ENCODE measurements at regions not wholly inside any gene's neighbourhood (a gene's known extent, or its start where the extent isn't known, plus 50 kb on each side); places are given as distances from the start of the nearest gene placed in this dataset.
"Not testable (repeated sequence)": the region's sequence is repeated elsewhere in the genome, so short reads cannot be mapped to it uniquely, and the experiment has no call there.

GRCh38 chr1:193890935-193891334, 704.5 kb upstream of the B3GALT2 start:
- H3K9me3 Mint-ChIP-seq = peaks cover 5% of the 10 kb centered on the region in 2 donors
- peaks cover 5 to 7% of the 10 kb centered on the region in 2 donors for H3K36me3 Mint-ChIP-seq
- DNase-seq (ENCODE audit: low spot score in 2 of 2) (no peak), ATAC-seq (no peak)
- no peak overlapping the region for H3K27ac Mint-ChIP-seq

GRCh38 chr1:193884848-193885558, 698.6 kb upstream of the B3GALT2 start:
- Mint-ChIP-seq H3K27ac (no peak overlapping the region), H3K9me3 (peaks cover 5% of the 10 kb centered on the region in 2 donors), H3K36me3 (peaks cover 5 to 7% of the 10 kb centered on the region in 2 donors)
- ATAC-seq (no peak), DNase-seq (ENCODE audit: low spot score in 2 of 2) (no peak)

DNA sequence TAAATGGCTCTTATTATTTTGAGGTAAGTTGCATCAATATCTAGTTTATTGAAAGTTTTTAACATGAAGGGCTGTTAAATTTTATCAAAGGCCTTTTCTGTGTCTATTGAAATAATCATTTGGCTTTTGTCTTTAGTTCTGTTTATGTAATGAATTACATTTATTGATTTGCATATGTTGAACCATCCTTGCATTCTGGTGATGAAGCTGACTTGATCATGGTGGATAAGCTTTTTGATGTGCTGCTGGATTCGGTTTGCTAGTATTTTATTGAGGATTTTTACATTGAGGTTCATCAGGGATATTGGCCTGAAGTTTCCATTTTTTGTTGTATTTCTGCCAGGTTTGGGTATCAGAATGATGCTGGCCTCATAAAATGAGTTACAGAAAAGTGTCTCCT, 691.5 kb upstream of the B3GALT2 start:
- peaks cover 25 to 38% of the 10 kb centered on the region in 2 donors for H3K36me3 Mint-ChIP-seq
- peaks cover 10 to 19% of the 10 kb centered on the region in 2 donors for H3K9me3 Mint-ChIP-seq
- not testable (repeated sequence) for ATAC-seq; DNase-seq (ENCODE audit: low spot score in 2 of 2); H3K27ac Mint-ChIP-seq

- H3K27ac Mint-ChIP-seq = no peak overlapping the region
- H3K36me3 Mint-ChIP-seq = peaks cover 6 to 16% of the 10 kb centered on the region in 2 donors
- peaks cover 5 to 6% of the 10 kb centered on the region in 2 donors for H3K9me3 Mint-ChIP-seq
- DNase-seq (ENCODE audit: low spot score in 2 of 2) (no peak), ATAC-seq (no peak)
Measured at GRCh38 chr1:193868425-193868824, 682.0 kb upstream of the B3GALT2 start.

- no peak for DNase-seq (ENCODE audit: low spot score in 2 of 2)
- Mint-ChIP-seq H3K9me3 (no peaks in the 10 kb centered on the region), H3K36me3 (peaks cover 0 to 6% of the 10 kb centered on the region in 2 donors), H3K27ac (no peak overlapping the region)
- no peak for ATAC-seq
Measured at GRCh38 chr1:193856261-193856660, 669.8 kb upstream of the B3GALT2 start.

GRCh38 chr1:193850745-193851144, 664.3 kb upstream of the B3GALT2 start:
- ATAC-seq (no peak), DNase-seq (ENCODE audit: low spot score in 2 of 2) (no peak)
- no peaks in the 10 kb centered on the region for H3K9me3 Mint-ChIP-seq
- peaks cover 0 to 6% of the 10 kb centered on the region in 2 donors for H3K36me3 Mint-ChIP-seq
- no peak overlapping the region for H3K27ac Mint-ChIP-seq

DNA sequence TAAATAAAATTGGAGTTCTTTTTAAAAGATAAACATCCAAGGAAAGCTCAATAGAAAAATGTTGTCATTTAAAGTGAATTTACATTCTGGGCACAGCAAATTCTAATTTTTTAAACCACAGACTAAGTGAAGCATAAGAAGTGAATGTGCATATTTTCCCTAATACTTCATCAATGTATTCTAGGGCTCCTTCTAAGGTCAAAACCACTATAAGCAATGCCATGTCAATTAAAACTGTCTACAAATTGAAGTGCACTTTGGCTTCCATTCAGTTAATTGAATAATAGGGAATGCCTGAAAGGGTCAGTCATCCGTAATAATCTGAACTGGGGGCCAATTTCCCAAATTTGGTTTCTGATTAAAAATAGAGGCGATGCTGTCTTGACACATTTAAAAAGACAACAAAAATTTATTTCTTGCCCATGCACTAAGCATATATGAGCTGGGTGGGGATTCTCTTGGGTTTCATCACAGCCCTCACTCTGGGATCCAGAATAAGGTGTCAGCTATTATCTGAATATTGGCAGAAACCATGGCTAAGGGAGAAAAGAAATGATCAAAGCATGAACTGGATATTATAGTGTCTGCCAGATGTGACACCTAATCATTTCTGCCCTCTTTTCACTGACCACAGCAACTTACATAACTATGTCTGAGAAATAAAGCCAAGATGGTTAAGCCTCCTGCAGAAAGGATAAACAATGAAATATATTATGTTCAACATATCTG, 660.6 kb upstream of the B3GALT2 start:
- Mint-ChIP-seq H3K9me3 (peaks cover 0 to 5% of the 10 kb centered on the region in 2 donors), H3K27ac (no peak overlapping the region), H3K36me3 (no peaks in the 10 kb centered on the region)
- DNase-seq (ENCODE audit: low spot score in 2 of 2) (no peak), ATAC-seq (no peak)

DNA sequence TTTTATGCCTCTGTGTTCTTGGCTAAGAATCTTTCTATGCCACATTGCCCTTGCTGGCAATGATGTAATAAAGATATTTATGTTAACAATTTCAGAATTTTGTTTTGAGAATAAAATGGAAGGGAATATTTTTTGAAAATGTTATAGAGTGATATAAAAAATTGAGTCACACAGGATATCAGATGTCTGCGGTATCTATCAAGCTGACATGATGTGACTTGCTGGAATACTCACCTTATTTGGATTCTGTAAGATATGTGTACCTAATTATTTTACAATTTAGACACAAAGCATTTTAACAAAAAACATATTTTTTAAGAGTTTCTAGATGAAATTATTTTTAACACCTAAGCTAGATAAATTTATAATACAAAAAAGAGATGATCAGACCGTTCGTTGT, 660.0 kb upstream of the B3GALT2 start:
- Mint-ChIP-seq H3K9me3 (peaks cover 0 to 5% of the 10 kb centered on the region in 2 donors), H3K36me3 (no peaks in the 10 kb centered on the region), H3K27ac (no peak overlapping the region)
- DNase-seq (ENCODE audit: low spot score in 2 of 2) (no peak), ATAC-seq (no peak)

- peaks cover 0 to 5% of the 10 kb centered on the region in 2 donors for H3K9me3 Mint-ChIP-seq
- DNase-seq (ENCODE audit: low spot score in 2 of 2) = no peak
Measured at GRCh38 chr1:193841857-193842256, 655.4 kb upstream of the B3GALT2 start.

DNA sequence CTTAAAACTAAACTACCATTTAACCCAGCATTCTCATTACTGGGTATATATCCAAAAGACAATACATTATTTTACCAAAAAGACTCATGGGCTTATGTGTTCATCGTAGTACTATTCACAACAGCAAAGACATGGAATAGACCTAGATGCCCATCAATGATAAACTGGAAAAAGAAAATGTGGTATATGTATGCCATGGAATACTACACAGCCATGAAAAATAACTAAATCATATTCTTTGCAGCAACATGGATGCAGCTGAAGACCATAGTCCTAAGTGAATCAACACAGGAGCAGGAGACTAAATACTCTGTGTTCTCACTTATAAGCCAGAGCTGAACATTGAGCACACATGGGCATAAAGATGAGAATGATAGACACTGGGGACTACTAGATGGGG, 645.1 kb upstream of the B3GALT2 start:
- Mint-ChIP-seq H3K27ac (no peak overlapping the region), H3K36me3 (peaks cover 6 to 19% of the 10 kb centered on the region in 2 donors), H3K9me3 (peaks cover 15 to 20% of the 10 kb centered on the region in 2 donors)
- ATAC-seq (no peak), DNase-seq (ENCODE audit: low spot score in 2 of 2) (no peak)

More at GRCh38 chr1:193841857-193842256, 655.4 kb upstream of the B3GALT2 start:
- Mint-ChIP-seq H3K36me3 (no peaks in the 10 kb centered on the region), H3K27ac (no peak overlapping the region)
- no peak for ATAC-seq

DNA sequence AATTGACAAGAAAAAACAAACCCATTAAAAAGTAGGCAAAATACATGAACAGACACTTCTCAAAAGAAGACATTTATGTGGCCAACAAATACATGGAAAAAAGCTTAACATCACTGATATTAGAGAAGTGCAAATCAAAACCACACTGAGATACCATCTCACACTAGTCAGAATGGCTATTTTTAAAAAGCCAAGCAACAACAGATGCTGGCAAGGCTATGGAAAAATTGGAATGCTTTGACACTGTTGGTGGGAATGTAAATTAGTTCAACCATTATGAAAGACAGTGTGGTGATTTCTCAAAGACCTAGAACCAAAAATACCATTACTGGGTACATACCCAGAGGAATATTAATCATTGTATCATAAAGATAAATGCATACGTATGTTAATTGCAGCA, 641.1 kb upstream of the B3GALT2 start:
- peaks cover 0 to 16% of the 10 kb centered on the region in 2 donors for H3K36me3 Mint-ChIP-seq
- H3K9me3 Mint-ChIP-seq = peaks cover 15 to 18% of the 10 kb centered on the region in 2 donors
- ATAC-seq = no peak
- no peak overlapping the region for H3K27ac Mint-ChIP-seq
- DNase-seq (ENCODE audit: low spot score in 2 of 2) = no peak

DNA sequence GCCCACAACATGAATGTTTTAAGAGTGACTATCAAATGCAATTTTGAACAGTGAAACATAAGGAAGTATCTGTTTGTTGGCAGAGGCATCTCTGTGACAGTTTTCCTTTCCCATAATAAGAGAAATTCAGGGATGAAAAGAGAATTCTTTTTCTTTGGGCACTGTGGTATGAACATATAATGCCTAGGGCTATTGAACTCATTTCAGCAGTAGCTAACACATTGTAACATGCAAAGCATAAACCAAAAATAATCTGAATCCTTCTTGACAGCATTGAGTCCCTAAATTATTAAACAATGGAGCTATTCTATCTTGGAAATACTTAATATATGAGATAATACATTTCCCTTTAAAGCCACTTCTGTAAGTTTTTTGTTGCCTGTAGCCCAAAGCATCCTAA, 633.0 kb upstream of the B3GALT2 start:
- Mint-ChIP-seq H3K27ac (no peak overlapping the region), H3K9me3 (peaks cover 13 to 22% of the 10 kb centered on the region in 2 donors), H3K36me3 (peaks cover 0 to 10% of the 10 kb centered on the region in 2 donors)
- DNase-seq (ENCODE audit: low spot score in 2 of 2) (no peak), ATAC-seq (no peak)

DNA sequence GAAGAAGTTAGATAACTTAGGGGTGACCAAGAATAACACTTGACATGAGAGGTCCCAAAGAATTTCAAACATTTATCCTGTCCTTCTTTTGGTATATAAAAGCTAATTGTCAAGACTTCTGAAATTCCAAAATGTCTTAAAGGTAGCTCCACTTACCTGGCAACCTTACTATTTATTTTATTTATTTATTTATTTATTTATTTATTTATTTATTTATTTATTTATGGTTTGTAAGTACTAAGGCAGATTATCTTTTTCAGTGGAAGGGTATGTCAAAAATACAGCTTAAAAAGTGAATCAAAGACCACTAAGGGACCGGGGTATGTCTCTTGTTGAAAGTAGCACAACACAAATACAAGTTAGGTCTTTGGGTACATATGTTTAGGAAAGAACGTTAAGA, 620.8 kb upstream of the B3GALT2 start:
- H3K36me3 Mint-ChIP-seq = no peaks in the 10 kb centered on the region
- ATAC-seq = no peak
- DNase-seq (ENCODE audit: low spot score in 2 of 2) = no peak
- no peak overlapping the region for H3K27ac Mint-ChIP-seq
- peaks cover 8 to 9% of the 10 kb centered on the region in 2 donors for H3K9me3 Mint-ChIP-seq

GRCh38 chr1:193806079-193807048, 620.0 kb upstream of the B3GALT2 start:
- Mint-ChIP-seq H3K36me3 (no peaks in the 10 kb centered on the region), H3K9me3 (peaks cover 9 to 11% of the 10 kb centered on the region in 2 donors), H3K27ac (no peak overlapping the region)
- DNase-seq (ENCODE audit: low spot score in 2 of 2) (no peak), ATAC-seq (peak; percentile 61 to 96)

DNA sequence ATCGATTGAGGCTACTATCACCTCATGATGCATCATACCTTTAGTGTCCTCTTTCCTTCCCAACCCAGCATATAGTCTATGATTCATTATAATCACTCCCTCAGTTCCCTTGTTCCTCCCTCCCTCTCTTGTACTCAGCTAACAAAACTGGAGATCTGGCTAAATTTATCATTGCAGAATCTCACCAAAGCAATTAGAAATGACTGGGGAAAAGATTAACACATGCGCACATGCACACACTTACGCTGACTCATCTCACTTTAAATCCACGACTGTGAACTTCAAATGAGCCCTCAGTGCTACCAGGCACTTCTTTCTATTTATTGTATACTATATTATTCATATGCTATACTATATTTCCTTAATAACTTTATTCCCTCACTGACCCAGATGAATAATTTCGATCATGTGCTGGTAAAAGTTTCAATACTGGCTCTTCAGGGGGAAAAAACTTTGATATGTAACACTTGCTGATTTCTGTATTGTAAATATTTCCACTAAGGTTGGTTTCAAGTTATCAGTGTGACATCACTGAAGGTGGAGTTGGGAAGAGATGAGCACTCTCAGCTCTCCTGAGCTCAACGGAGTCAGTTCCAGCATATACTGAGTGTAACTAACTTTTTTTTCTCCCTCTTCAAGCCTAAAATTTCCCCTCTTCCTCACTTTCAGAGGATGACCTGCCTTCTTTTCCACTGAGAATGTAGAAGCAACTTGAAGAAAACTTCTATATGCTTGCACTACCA, 613.7 kb upstream of the B3GALT2 start:
- DNase-seq (ENCODE audit: low spot score in 2 of 2) = no peak
- Mint-ChIP-seq H3K27ac (peak overlapping the region in 1 of 2 donors; percentile 88), H3K9me3 (peaks cover 11 to 14% of the 10 kb centered on the region in 2 donors), H3K36me3 (no peaks in the 10 kb centered on the region)
- ATAC-seq = peak; percentile 63 to 84

DNA sequence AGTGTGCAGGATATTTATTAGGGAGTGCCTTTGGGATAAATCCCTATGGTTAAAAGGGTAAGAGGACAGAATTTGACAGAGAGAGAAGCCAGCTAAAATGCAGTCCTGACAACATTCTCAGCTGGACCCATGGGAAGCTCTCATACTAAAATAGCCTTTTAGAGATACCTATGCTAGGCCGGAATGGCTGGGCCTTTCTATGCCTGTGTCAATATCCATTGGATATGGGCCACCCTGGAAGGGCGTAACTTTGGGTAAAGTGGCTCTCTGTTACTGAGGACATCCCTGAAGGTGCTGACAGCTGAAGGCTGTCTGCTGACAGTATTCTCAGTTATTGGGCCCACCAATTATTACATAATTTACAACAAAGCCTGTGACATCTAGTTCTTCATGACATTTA, 613.0 kb upstream of the B3GALT2 start:
- Mint-ChIP-seq H3K27ac (no peak overlapping the region), H3K36me3 (no peaks in the 10 kb centered on the region), H3K9me3 (peaks cover 11 to 14% of the 10 kb centered on the region in 2 donors)
- ATAC-seq (no peak), DNase-seq (ENCODE audit: low spot score in 2 of 2) (no peak)

All from activated naive CD4-positive, alpha-beta T cell treated with anti-CD3 and anti-CD28 coated beads, Interleukin-2, amount 50 U/mL, for 72 hours (primary cell).